ENCODE measurements at regions not wholly inside any gene's neighbourhood (a gene's known extent, or its start where the extent isn't known, plus 50 kb on each side); places are given as distances from the start of the nearest gene placed in this dataset.

DNA sequence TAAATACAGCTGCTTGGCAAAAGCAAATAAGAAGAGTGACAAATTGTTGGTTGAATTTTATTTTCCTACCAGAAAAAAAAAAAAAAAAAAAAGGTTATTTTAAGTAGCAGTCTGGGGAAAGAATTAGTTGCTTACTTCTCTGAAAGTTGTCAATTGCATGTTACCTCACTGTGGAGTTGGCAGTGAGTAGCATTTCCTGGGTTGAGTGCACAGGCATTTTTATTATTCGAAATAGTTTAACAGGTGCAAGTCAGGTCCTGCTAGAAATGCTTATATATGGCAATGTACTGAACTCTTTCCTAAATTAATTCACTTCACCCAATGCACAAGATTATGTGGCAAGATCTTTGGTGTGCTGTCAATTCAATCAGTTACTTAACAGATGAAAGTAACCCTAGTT, 680.6 kb downstream of the EPHA3 start:
- TF ChIP-seq ESRRA (CRISPR knock-in tag; IDR thresholded peaks at IDR 0.05; ENCODE audit: borderline replicate concordance) = no peak
- TF ChIP-seq, protein P1, sequence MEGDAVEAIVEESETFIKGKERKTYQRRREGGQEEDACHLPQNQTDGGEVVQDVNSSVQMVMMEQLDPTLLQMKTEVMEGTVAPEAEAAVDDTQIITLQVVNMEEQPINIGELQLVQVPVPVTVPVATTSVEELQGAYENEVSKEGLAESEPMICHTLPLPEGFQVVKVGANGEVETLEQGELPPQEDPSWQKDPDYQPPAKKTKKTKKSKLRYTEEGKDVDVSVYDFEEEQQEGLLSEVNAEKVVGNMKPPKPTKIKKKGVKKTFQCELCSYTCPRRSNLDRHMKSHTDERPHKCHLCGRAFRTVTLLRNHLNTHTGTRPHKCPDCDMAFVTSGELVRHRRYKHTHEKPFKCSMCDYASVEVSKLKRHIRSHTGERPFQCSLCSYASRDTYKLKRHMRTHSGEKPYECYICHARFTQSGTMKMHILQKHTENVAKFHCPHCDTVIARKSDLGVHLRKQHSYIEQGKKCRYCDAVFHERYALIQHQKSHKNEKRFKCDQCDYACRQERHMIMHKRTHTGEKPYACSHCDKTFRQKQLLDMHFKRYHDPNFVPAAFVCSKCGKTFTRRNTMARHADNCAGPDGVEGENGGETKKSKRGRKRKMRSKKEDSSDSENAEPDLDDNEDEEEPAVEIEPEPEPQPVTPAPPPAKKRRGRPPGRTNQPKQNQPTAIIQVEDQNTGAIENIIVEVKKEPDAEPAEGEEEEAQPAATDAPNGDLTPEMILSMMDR (IDR thresholded peaks at IDR 0.05) = no peak
- no peak for TF ChIP-seq JAZF1 (CRISPR knock-in tag; IDR thresholded peaks at IDR 0.05)

Data from WTC11 (cell line).